Natural killer cell (primary cell): ENCODE measurements at regions not wholly inside any gene's neighbourhood (a gene's known extent, or its start where the extent isn't known, plus 50 kb on each side); places are given as distances from the start of the nearest gene placed in this dataset.
"Not testable (repeated sequence)": the region's sequence is repeated elsewhere in the genome, so short reads cannot be mapped to it uniquely, and the experiment has no call there.

ENCODE experiments used
- ATAC-seq, 3 donors: fragments of 150-1000 bp in 2 of 3; fragments of 200-7000 bp in 1 of 3; cut with Tn5 transposase; 1 replicate in 1 of 3; 2 replicates in 2 of 3; pipeline ENCODE4 v1.10.0; 2021; ENCODE audit warnings: mild to moderate bottlenecking in 2 of 3, moderate library complexity in 2 of 3
- DNase-seq, 2 donors: peaks; one replicate each; pipeline versions ENCODE4 v3.0.0 to v3.0.0-alpha.2; 2013 to 2021; ENCODE audit warnings: mixed read lengths in 1 of 2
- H3K27ac ChIP-seq: one replicate; pipeline ENCODE4 v1.5.1; 2013; ENCODE audit warnings: mild to moderate bottlenecking, low read length
- H3K27me3 ChIP-seq: one replicate; pipeline ENCODE4 v1.6.1; 2013; ENCODE audit warnings: low read length; ENCODE audit not compliant: control insufficient read depth, insufficient read depth
- H3K36me3 ChIP-seq: one replicate; pipeline ENCODE4 v1.6.1; 2013; ENCODE audit warnings: low read length; ENCODE audit not compliant: control insufficient read depth, insufficient read depth
- H3K4me1 ChIP-seq: one replicate; pipeline ENCODE4 v1.6.1; 2013; ENCODE audit warnings: low read length; ENCODE audit not compliant: control insufficient read depth, insufficient read depth
- H3K4me3 ChIP-seq: one replicate; pipeline ENCODE4 v1.5.1; 2013; ENCODE audit warnings: low read length
- H3K9me3 ChIP-seq: one replicate; pipeline ENCODE4 v1.6.1; 2013; ENCODE audit warnings: low read length; ENCODE audit not compliant: control insufficient read depth, insufficient read depth
- H3K27ac Mint-ChIP-seq, 2 donors: one replicate each; pipeline ENCODE4 v1.8.0; 2022; ENCODE audit warnings: mild to moderate bottlenecking in 2 of 2, mixed read lengths in 2 of 2, moderate library complexity in 1 of 2
- H3K27me3 Mint-ChIP-seq, 2 donors: one replicate each; pipeline ENCODE4 v1.8.0; 2022; ENCODE audit warnings: low read depth in 2 of 2, mixed read lengths in 2 of 2
- H3K36me3 Mint-ChIP-seq: one replicate; pipeline ENCODE4 v1.8.0; 2022; ENCODE audit warnings: mixed read lengths
- H3K4me1 Mint-ChIP-seq, 2 donors: one replicate each; pipeline ENCODE4 v1.8.0; 2022; ENCODE audit warnings: mixed read lengths in 2 of 2
- H3K4me3 Mint-ChIP-seq: one replicate; pipeline ENCODE4 v1.8.0; 2022; ENCODE audit warnings: mild to moderate bottlenecking, moderate library complexity, mixed read lengths
- H3K9me3 Mint-ChIP-seq, 2 donors: one replicate each; pipeline ENCODE4 v1.8.0; 2022; ENCODE audit warnings: mixed read lengths in 2 of 2
- CTCF ChIP-seq: fragments of 200-600 bp; IDR thresholded peaks from one replicate; pipeline ENCODE4 v1.8.0; 2022; ENCODE audit warnings: antibody characterized with exemption
- WGBS: methylation state at CpG from one replicate; pipeline ENCODE4 v1.1.7; 2013; ENCODE audit warnings: missing lambda C conversion rate; ENCODE audit not compliant: insufficient coverage; 5-methylcytosine and 5-hydroxymethylcytosine counted together
- intact Hi-C: fragments of 100-400 bp; cut with micrococcal nuclease; formaldehyde crosslinking; loops from one replicate; pipeline ENCODE4 v1.14.2; 2022

- ATAC-seq, H3K9me3 ChIP-seq, H3K27me3 Mint-ChIP-seq, H3K4me3 Mint-ChIP-seq, H3K4me1 Mint-ChIP-seq, H3K27ac ChIP-seq, H3K36me3 Mint-ChIP-seq, DNase-seq, H3K27ac Mint-ChIP-seq, H3K4me1 ChIP-seq, H3K36me3 ChIP-seq, H3K4me3 ChIP-seq, H3K27me3 ChIP-seq, H3K9me3 Mint-ChIP-seq, intact Hi-C loops: not testable (repeated sequence)
These were observed 292.7 kb downstream of the ZNF37A start for GRCh38 chr10:38386869-38387268.

- H3K36me3 ChIP-seq, H3K9me3 ChIP-seq, H3K36me3 Mint-ChIP-seq, H3K27ac Mint-ChIP-seq, H3K4me3 Mint-ChIP-seq, H3K27me3 ChIP-seq, H3K4me3 ChIP-seq, H3K27ac ChIP-seq, H3K27me3 Mint-ChIP-seq, intact Hi-C loops, H3K9me3 Mint-ChIP-seq, H3K4me1 Mint-ChIP-seq, H3K4me1 ChIP-seq: not testable (repeated sequence)
- peak in 1 of 2 donors; percentile 59 for DNase-seq
- WGBS, result no CpG with 5 or more reads among the region's 3 CpGs
- peak in 1 of 3 donors; percentile 46 for ATAC-seq
- TF ChIP-seq CTCF, result peak; percentile 57
These were observed 296.6 kb downstream of the ZNF37A start for GRCh38 chr10:38390725-38391124.

DNA sequence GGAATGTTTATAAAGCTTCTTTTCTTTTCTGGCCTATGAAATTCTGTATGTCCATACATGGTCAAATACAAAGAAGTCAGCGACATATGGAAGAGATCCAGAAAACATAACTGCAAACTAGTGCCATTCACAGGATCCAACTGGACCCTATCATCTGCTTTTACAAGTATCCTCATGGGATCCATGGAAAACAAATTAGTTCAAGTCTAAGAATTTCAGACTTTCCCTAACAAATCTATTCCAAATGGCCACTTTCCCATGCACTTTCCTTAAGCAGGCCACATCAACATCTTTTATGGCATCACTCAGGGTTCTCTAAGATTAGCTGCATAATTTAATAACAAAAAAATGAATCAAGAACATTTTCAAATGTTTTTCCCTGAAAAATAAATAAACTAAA, 301.3 kb downstream of the ZNF37A start:
- H3K4me1 Mint-ChIP-seq, DNase-seq, intact Hi-C loops, H3K9me3 Mint-ChIP-seq, H3K27ac Mint-ChIP-seq, H3K4me1 ChIP-seq, H3K36me3 Mint-ChIP-seq, H3K27ac ChIP-seq, H3K36me3 ChIP-seq, H3K9me3 ChIP-seq, ATAC-seq, H3K27me3 ChIP-seq, H3K4me3 ChIP-seq, H3K4me3 Mint-ChIP-seq, H3K27me3 Mint-ChIP-seq: not testable (repeated sequence)
- WGBS, result no CpG with 5 or more reads among the region's 1 CpG

- H3K4me3 Mint-ChIP-seq, H3K27me3 ChIP-seq, H3K4me1 ChIP-seq, H3K27ac Mint-ChIP-seq, DNase-seq, H3K4me3 ChIP-seq, ATAC-seq, H3K9me3 Mint-ChIP-seq, H3K9me3 ChIP-seq, H3K4me1 Mint-ChIP-seq, H3K36me3 Mint-ChIP-seq, H3K36me3 ChIP-seq, H3K27ac ChIP-seq, intact Hi-C loops, H3K27me3 Mint-ChIP-seq: not testable (repeated sequence)
- WGBS, result 80% methylated on average over 1 of the region's 2 CpGs
These were observed 302.2 kb downstream of the ZNF37A start for GRCh38 chr10:38396178-38396954.

- intact Hi-C loops, result loop anchor here (10.0 kb wide), 1 partner anchor 47 kb away; no protein-coding TSS in a partner anchor
- Histone ChIP-seq H3K27ac (peak overlapping the region; percentile 93), H3K4me1 (peaks cover 18% of the 10 kb centered on the region)
- H3K4me1 Mint-ChIP-seq, H3K9me3 ChIP-seq, H3K36me3 Mint-ChIP-seq, H3K27me3 Mint-ChIP-seq, H3K9me3 Mint-ChIP-seq, H3K4me3 ChIP-seq, H3K27me3 ChIP-seq, ATAC-seq, H3K36me3 ChIP-seq: not testable (repeated sequence)
- DNase-seq, result peak in 1 of 2 donors; percentile 1
- Mint-ChIP-seq H3K27ac (peak overlapping the region in 1 of 2 donors; percentile 96), H3K4me3 (peak overlapping the region; percentile 96)
- 93% methylated on average over 12 of the region's 13 CpGs for WGBS
These were observed 307.4 kb downstream of the ZNF37A start for GRCh38 chr10:38401565-38401964.

GRCh38 chr10:38402442-38403346, 308.6 kb downstream of the ZNF37A start:
- peak; percentile 95 to 99 (median 95) for ATAC-seq
- intact Hi-C loops, result loop anchor here (1.0 to 10.0 kb wide), 3 partner anchors 48 to 426 kb away; partner anchors contain the start of genes ZNF25 and ZNF33A
- H3K36me3 Mint-ChIP-seq, H3K9me3 ChIP-seq, H3K9me3 Mint-ChIP-seq, H3K36me3 ChIP-seq, H3K4me1 Mint-ChIP-seq, H3K27me3 Mint-ChIP-seq, H3K27me3 ChIP-seq: not testable (repeated sequence)
- Mint-ChIP-seq H3K27ac (peak overlapping the region; percentile 96), H3K4me3 (peak overlapping the region; percentile 96)
- peak overlapping the region; percentile 71 for H3K4me3 ChIP-seq
- DNase-seq, result peak; percentile 89 to 96
- H3K4me1 ChIP-seq, result peaks cover 18% of the 10 kb centered on the region
- peak overlapping the region; percentile 96 for H3K27ac ChIP-seq
- WGBS, result under 1% methylated on average over 108 of the region's 110 CpGs
